IMR-90 (cell line): ENCODE measurements at regions not wholly inside any gene's neighbourhood (a gene's known extent, or its start where the extent isn't known, plus 50 kb on each side); places are given as distances from the start of the nearest gene placed in this dataset.

Experiments
- ATAC-seq: fragments of 200-7000 bp; cut with Tn5 transposase; 2 replicates; pipeline ENCODE4 v1.9.1; 2020; ENCODE audit warnings: low read depth, mild to moderate bottlenecking, moderate library complexity
- BruUV-seq: library from RNA; stranded (reverse); fragments of 400-500 nt; replicated peaks from 2 replicates; lab custom pipeline; 2021; lab: Mats Ljungman, UMichigan
- CTCF ChIA-PET: fragments of 300-600 bp; formaldehyde crosslinking; extraction: SDS; loops from one replicate; lab custom pipeline; 2021; ENCODE audit warnings: antibody characterized with exemption; lab: Yijun Ruan, JAX
- POLR2A ChIA-PET: fragments of 300-600 bp; sonication (Branson Sonifier 250); formaldehyde crosslinking; loops from one replicate; lab custom pipeline; 2022; ENCODE audit warnings: antibody characterized with exemption; ENCODE audit not compliant: unreplicated experiment; lab: Charles Lee
- DNase-seq: peaks from one replicate; pipeline ENCODE4 v3.0.0; 2013
- H2AFZ ChIP-seq: replicated peaks from 2 replicates; pipeline ENCODE3; 2013; ENCODE audit warnings: low read length, mild to moderate bottlenecking; ENCODE audit not compliant: poor library complexity
- H2AK5ac ChIP-seq: 2 replicates; pipeline ENCODE4 v1.6.1; 2013; ENCODE audit warnings: low read depth, low read length, inconsistent platforms
- H2AK9ac ChIP-seq: replicated peaks from 2 replicates; pipeline ENCODE3; 2013; ENCODE audit warnings: mild to moderate bottlenecking, low read depth, low read length, moderate library complexity; ENCODE audit not compliant: poor library complexity
- H2BK120ac ChIP-seq: 2 replicates; pipeline ENCODE4 v1.6.1; 2013; ENCODE audit warnings: low read depth, low read length, inconsistent platforms
- H2BK15ac ChIP-seq: 3 replicates; pipeline ENCODE4 v1.6.1; 2013; ENCODE audit warnings: low read depth, low read length, inconsistent platforms
- H2BK20ac ChIP-seq: 2 replicates; pipeline ENCODE4 v1.6.1; 2013; ENCODE audit warnings: low read depth, mild to moderate bottlenecking, inconsistent platforms, low read length, moderate library complexity
- H2BK5ac ChIP-seq: 2 replicates; pipeline ENCODE4 v1.6.1; 2013; ENCODE audit warnings: mild to moderate bottlenecking, low read depth, low read length, inconsistent platforms; ENCODE audit not compliant: poor library complexity, severe bottlenecking
- H3K14ac ChIP-seq: replicated peaks from 2 replicates; pipeline ENCODE4 v1.6.1; 2013; ENCODE audit warnings: low read depth, low read length, inconsistent platforms
- H3K18ac ChIP-seq: 2 replicates; pipeline ENCODE4 v1.6.1; 2013; ENCODE audit warnings: low read depth, low read length, control low read depth
- H3K23ac ChIP-seq: 2 replicates; pipeline ENCODE4 v1.6.1; 2013; ENCODE audit warnings: low read depth, low read length, inconsistent platforms
- H3K27ac ChIP-seq: 2 replicates; pipeline ENCODE4 v1.5.1; 2013; ENCODE audit warnings: mild to moderate bottlenecking, control low read depth, low read length; ENCODE audit not compliant: insufficient read depth
- H3K27me3 ChIP-seq: 2 replicates; pipeline ENCODE4 v1.6.1; 2013; ENCODE audit warnings: low read length; ENCODE audit not compliant: control insufficient read depth, insufficient read depth
- H3K36me3 ChIP-seq: 2 replicates; pipeline ENCODE4 v1.6.1; 2013; ENCODE audit warnings: low read length, mixed read lengths; ENCODE audit not compliant: control insufficient read depth, insufficient read depth
- H3K4ac ChIP-seq: 2 replicates; pipeline ENCODE4 v1.6.1; 2013; ENCODE audit warnings: low read depth, low read length, inconsistent platforms
- H3K4me1 ChIP-seq: 2 replicates; pipeline ENCODE4 v1.6.1; 2013; ENCODE audit warnings: low read length, mixed read lengths; ENCODE audit not compliant: control insufficient read depth, insufficient read depth
- H3K4me2 ChIP-seq: 2 replicates; pipeline ENCODE4 v1.6.1; 2013; ENCODE audit warnings: low read depth, mild to moderate bottlenecking, control low read depth, low read length, moderate library complexity
- H3K4me3 ChIP-seq: 2 replicates; pipeline ENCODE4 v1.5.1; 2013; ENCODE audit warnings: low read depth, mild to moderate bottlenecking, control low read depth, low read length, moderate library complexity; ENCODE audit not compliant: insufficient read depth
- H3K56ac ChIP-seq: 2 replicates; pipeline ENCODE4 v1.6.1; 2013; ENCODE audit warnings: low read length, inconsistent platforms; ENCODE audit not compliant: insufficient read depth; ENCODE audit errors: extremely low read depth
- H3K79me1 ChIP-seq, 2 experiments: 2 replicates each; pipeline ENCODE4 v1.6.1; 2013; ENCODE audit warnings: low read length in 2 of 2, inconsistent platforms in 1 of 2, low read depth in 1 of 2
- H3K9ac ChIP-seq: 2 replicates; pipeline ENCODE4 v1.6.1; 2013; ENCODE audit warnings: low read depth, low read length, control low read depth
- H3K9me1 ChIP-seq: 2 replicates; pipeline ENCODE4 v1.6.1; 2013; ENCODE audit warnings: low read length, inconsistent platforms; ENCODE audit not compliant: insufficient read depth
- H3K9me3 ChIP-seq: 2 replicates; pipeline ENCODE4 v1.6.1; 2013; ENCODE audit warnings: low read length; ENCODE audit not compliant: control insufficient read depth, insufficient read depth
- H4K20me1 ChIP-seq: 2 replicates; pipeline ENCODE4 v1.6.1; 2013; ENCODE audit warnings: low read length, inconsistent platforms; ENCODE audit not compliant: insufficient read depth
- H4K5ac ChIP-seq: 2 replicates; pipeline ENCODE4 v1.6.1; 2013; ENCODE audit warnings: mild to moderate bottlenecking, low read depth, low read length, control low read depth
- H4K8ac ChIP-seq, 2 experiments: 2 replicates each; pipeline ENCODE4 v1.6.1; 2013; ENCODE audit warnings: low read depth in 2 of 2, low read length in 2 of 2, control low read depth in 1 of 2, inconsistent platforms in 1 of 2
- H4K91ac ChIP-seq: 2 replicates; pipeline ENCODE4 v1.6.1; 2013; ENCODE audit warnings: low read depth, low read length, inconsistent platforms; ENCODE audit not compliant: insufficient read depth
- CEBPB ChIP-seq: IDR thresholded peaks from 2 replicates; pipeline ENCODE4 v1.6.1; 2012; ENCODE audit warnings: low read depth, low read length, improper control_type of control experiment
- CHD1 ChIP-seq: IDR thresholded peaks from 2 replicates; pipeline ENCODE4 v1.6.1; 2012; ENCODE audit warnings: low read depth, low read length, improper control_type of control experiment
- MAFK ChIP-seq: IDR thresholded peaks from 2 replicates; pipeline ENCODE4 v1.6.1; 2012; ENCODE audit warnings: low read depth, low read length, improper control_type of control experiment
- MXI1 ChIP-seq: IDR thresholded peaks from 2 replicates; pipeline ENCODE4 v1.6.1; 2012; ENCODE audit warnings: low read depth, mild to moderate bottlenecking, low read length, moderate library complexity, borderline replicate concordance
- POLR2A ChIP-seq: IDR thresholded peaks from 2 replicates; pipeline ENCODE4 v1.6.1; 2012; ENCODE audit warnings: mild to moderate bottlenecking, low read depth, low read length
- RCOR1 ChIP-seq: IDR thresholded peaks from 2 replicates; pipeline ENCODE4 v1.6.1; 2012; ENCODE audit warnings: mild to moderate bottlenecking, low read length, improper control_type of control experiment; ENCODE audit not compliant: insufficient replicate concordance
- dilution Hi-C: fragments of 300-500 bp; cut with HindIII; formaldehyde crosslinking; loops from one replicate; pipeline ENCODE4 v1.14.3; 2018; ENCODE audit warnings: low sequenced_read_pairs; ENCODE audit not compliant: unreplicated experiment
- in situ Hi-C: fragments of 300-500 bp; cut with MboI; formaldehyde crosslinking; loops from 3 replicates; pipeline ENCODE4 v1.14.3; 2019; ENCODE audit warnings: low sequenced_read_pairs, inconsistent platforms, mixed read lengths
- intact Hi-C: fragments of 100-400 bp; cut with micrococcal nuclease; formaldehyde crosslinking; loops from 2 replicates; pipeline ENCODE4 v1.10.0; 2022

DNA sequence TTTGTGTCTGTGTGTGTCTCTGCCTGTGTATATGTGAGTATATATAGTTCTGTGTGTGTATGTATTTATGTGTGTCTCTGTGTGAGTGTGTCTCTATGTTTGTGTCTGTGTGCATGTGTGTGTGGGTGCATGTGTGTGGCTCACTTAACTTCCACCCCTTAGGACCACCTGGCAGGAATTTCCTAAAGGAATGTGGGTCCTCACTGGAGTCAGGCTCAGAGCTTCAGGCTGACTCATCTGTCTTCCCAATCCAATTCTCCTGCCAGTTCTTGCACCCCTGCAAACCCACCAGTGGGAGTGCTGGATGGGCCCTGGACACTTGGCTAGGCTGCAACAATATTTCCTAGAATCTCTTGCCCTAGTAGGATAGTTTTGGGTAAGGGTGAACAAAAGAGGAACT, 70.2 kb upstream of the GRB10 start:
- H2BK120ac ChIP-seq, result no peak overlapping the region
- H3K9me3 ChIP-seq, result no peaks in the 10 kb centered on the region
- no peak overlapping the region for H4K91ac ChIP-seq
- DNase-seq (no peak), ATAC-seq (no peak)
- H3K9ac ChIP-seq, result no peak overlapping the region
- TF ChIP-seq POLR2A, result no peak
- TF ChIP-seq CHD1, result no peak
- TF ChIP-seq MXI1, result no peak
- TF ChIP-seq CEBPB, result no peak
- no peak for TF ChIP-seq MAFK
- no peak for TF ChIP-seq RCOR1
- H2BK5ac ChIP-seq, result peak overlapping the region; percentile 75
- H2BK15ac ChIP-seq, result no peak overlapping the region
- ChIA-PET POLR2A (no interaction called here), CTCF (no interaction called here)
- dilution Hi-C loops, result no loop called here
- H2AK5ac ChIP-seq, result no peak overlapping the region
- no peaks in the 10 kb centered on the region for H3K9me1 ChIP-seq
- no peak overlapping the region for H3K4ac ChIP-seq
- no peak overlapping the region for H3K4me2 ChIP-seq
- H3K4me1 ChIP-seq, result no peaks in the 10 kb centered on the region
- H4K20me1 ChIP-seq, result no peaks in the 10 kb centered on the region
- no peak overlapping the region for H4K5ac ChIP-seq
- no TSS peak for BruUV-seq
- no peak overlapping the region for H3K14ac ChIP-seq
- no peak overlapping the region for H3K27ac ChIP-seq
- no peak overlapping the region for H3K23ac ChIP-seq
- no peak overlapping the region for H3K4me3 ChIP-seq
- H3K27me3 ChIP-seq, result peaks cover 57% of the 10 kb centered on the region
- no peaks in the 10 kb centered on the region for H3K36me3 ChIP-seq
- intact Hi-C loops, result no loop called here
- H3K56ac ChIP-seq, result no peak overlapping the region
- no peak overlapping the region for H4K8ac ChIP-seq
- H2BK20ac ChIP-seq, result no peak overlapping the region
- no peaks in the 10 kb centered on the region for H3K79me1 ChIP-seq
- no peak overlapping the region for H3K18ac ChIP-seq
- no peak overlapping the region for H2AFZ ChIP-seq
- H2AK9ac ChIP-seq, result no peak overlapping the region
- in situ Hi-C loops, result no loop called here
